Gastrocnemius medialis (tissue), 4 donors: ENCODE measurements at regions not wholly inside any gene's neighbourhood (a gene's known extent, or its start where the extent isn't known, plus 50 kb on each side); places are given as distances from the start of the nearest gene placed in this dataset.

Experiments used
- CTCF ChIP-seq, 5 experiments: fragments of 450-650 bp in 3 of 5; fragments of 200-600 bp in 2 of 5; sonication (generic) in 2 of 5; IDR thresholded peaks in 4 of 5; conservative IDR thresholded peaks in 1 of 5; 1 replicate in 4 of 5; 2 replicates in 1 of 5; pipeline ENCODE4 v1.5.1; 2016 to 2019; ENCODE audit warnings: antibody characterized with exemption in 5 of 5, mild to moderate bottlenecking in 3 of 5, moderate library complexity in 3 of 5
- POLR2A ChIP-seq, 2 donors: fragments of 450-650 bp; IDR thresholded peaks; one replicate each; pipeline ENCODE4 v1.6.1; 2017; ENCODE audit warnings: antibody characterized with exemption in 2 of 2, mild to moderate bottlenecking in 2 of 2, moderate library complexity in 2 of 2

- TF ChIP-seq CTCF (IDR thresholded peaks at IDR 0.05 in 4 of 5, conservative IDR thresholded peaks at IDR 0.05 in 1 of 5) = no peak
- no peak for TF ChIP-seq POLR2A (IDR thresholded peaks at IDR 0.05)
These were observed 347.9 kb upstream of the EYS start for GRCh38 chr6:66054967-66055366.
